Nephron progenitor cell (in vitro differentiated cells): ENCODE measurements at regions not wholly inside any gene's neighbourhood (a gene's known extent, or its start where the extent isn't known, plus 50 kb on each side); places are given as distances from the start of the nearest gene placed in this dataset.

Source experiments
- DNase-seq: peaks from one replicate; pipeline ENCODE4 v3.0.0; 2021
- H3K27ac Mint-ChIP-seq: 2 replicates; pipeline ENCODE4 v1.8.0; 2021; ENCODE audit warnings: mild to moderate bottlenecking, moderate library complexity, mixed read lengths
- H3K27me3 Mint-ChIP-seq: 2 replicates; pipeline ENCODE4 v1.8.0; 2021; ENCODE audit warnings: mild to moderate bottlenecking, low read depth, mixed read lengths; ENCODE audit not compliant: poor library complexity
- H3K36me3 Mint-ChIP-seq: 2 replicates; pipeline ENCODE4 v1.8.0; 2021; ENCODE audit warnings: low read depth, mixed read lengths
- H3K4me1 Mint-ChIP-seq: 2 replicates; pipeline ENCODE4 v1.8.0; 2021; ENCODE audit warnings: mixed read lengths
- H3K4me3 Mint-ChIP-seq: 2 replicates; pipeline ENCODE4 v1.8.0; 2021; ENCODE audit warnings: mild to moderate bottlenecking, moderate library complexity, mixed read lengths
- H3K9me3 Mint-ChIP-seq: 2 replicates; pipeline ENCODE4 v1.8.0; 2021; ENCODE audit warnings: mild to moderate bottlenecking, moderate library complexity, mixed read lengths
- CTCF ChIP-seq: fragments of 200-600 bp; sonication (generic); IDR thresholded peaks from 2 replicates; pipeline ENCODE4 v1.5.0; 2021; ENCODE audit warnings: antibody characterized with exemption

GRCh38 chr6:51432481-51432880 is 613.8 kb downstream of the TFAP2B start:
- H3K9me3 Mint-ChIP-seq = no peaks in the 10 kb centered on the region
- H3K27me3 Mint-ChIP-seq = peaks cover 2% of the 10 kb centered on the region
- no peak overlapping the region for H3K27ac Mint-ChIP-seq
- no peaks in the 10 kb centered on the region for H3K36me3 Mint-ChIP-seq
- TF ChIP-seq CTCF = no peak
- no peak for DNase-seq
- H3K4me3 Mint-ChIP-seq = no peak overlapping the region
- H3K4me1 Mint-ChIP-seq = peaks cover 5% of the 10 kb centered on the region

- peaks cover 9% of the 10 kb centered on the region for H3K9me3 Mint-ChIP-seq
- H3K36me3 Mint-ChIP-seq = no peaks in the 10 kb centered on the region
- no peak for TF ChIP-seq CTCF
- DNase-seq = no peak
- no peak overlapping the region for H3K4me3 Mint-ChIP-seq
- no peaks in the 10 kb centered on the region for H3K27me3 Mint-ChIP-seq
- H3K27ac Mint-ChIP-seq = peak overlapping the region; percentile 8
- H3K4me1 Mint-ChIP-seq = peaks cover 51% of the 10 kb centered on the region
Measured at GRCh38 chr6:51450248-51450957, 631.7 kb downstream of the TFAP2B start.

- no peak for TF ChIP-seq CTCF
- H3K27ac Mint-ChIP-seq = no peak overlapping the region
- no peak overlapping the region for H3K4me3 Mint-ChIP-seq
- no peaks in the 10 kb centered on the region for H3K36me3 Mint-ChIP-seq
- peaks cover 55% of the 10 kb centered on the region for H3K4me1 Mint-ChIP-seq
- H3K27me3 Mint-ChIP-seq = no peaks in the 10 kb centered on the region
- no peak for DNase-seq
- peaks cover 9% of the 10 kb centered on the region for H3K9me3 Mint-ChIP-seq
Measured at GRCh38 chr6:51450958-51451357, 632.3 kb downstream of the TFAP2B start.

GRCh38 chr6:51456282-51456681 is 631.1 kb downstream of the PKHD1 start:
- TF ChIP-seq CTCF = no peak
- H3K4me1 Mint-ChIP-seq = peaks cover 89% of the 10 kb centered on the region
- H3K27me3 Mint-ChIP-seq = no peaks in the 10 kb centered on the region
- no peaks in the 10 kb centered on the region for H3K36me3 Mint-ChIP-seq
- H3K27ac Mint-ChIP-seq = peak overlapping the region; percentile 50
- no peak for DNase-seq
- peak overlapping the region; percentile 24 for H3K4me3 Mint-ChIP-seq
- no peaks in the 10 kb centered on the region for H3K9me3 Mint-ChIP-seq

- no peak for DNase-seq
- Mint-ChIP-seq H3K9me3 (no peaks in the 10 kb centered on the region), H3K27ac (peak overlapping the region; percentile 89), H3K4me3 (peak overlapping the region; percentile 5), H3K36me3 (no peaks in the 10 kb centered on the region), H3K4me1 (peaks cover 88% of the 10 kb centered on the region), H3K27me3 (no peaks in the 10 kb centered on the region)
- no peak for TF ChIP-seq CTCF
Measured at GRCh38 chr6:51459958-51460357, 627.5 kb downstream of the PKHD1 start.

GRCh38 chr6:51462896-51463295 is 624.5 kb downstream of the PKHD1 start:
- no peak overlapping the region for H3K4me3 Mint-ChIP-seq
- TF ChIP-seq CTCF = no peak
- H3K36me3 Mint-ChIP-seq = no peaks in the 10 kb centered on the region
- peaks cover 4% of the 10 kb centered on the region for H3K27me3 Mint-ChIP-seq
- peaks cover 74% of the 10 kb centered on the region for H3K4me1 Mint-ChIP-seq
- no peak for DNase-seq
- H3K27ac Mint-ChIP-seq = no peak overlapping the region
- no peaks in the 10 kb centered on the region for H3K9me3 Mint-ChIP-seq
